Kidney glomerular epithelial cell (primary cell): ENCODE measurements at regions not wholly inside any gene's neighbourhood (a gene's known extent, or its start where the extent isn't known, plus 50 kb on each side); places are given as distances from the start of the nearest gene placed in this dataset.
A peak's percentile ranks its signal among the peaks of the same experiment; 100 is the strongest.
"Not testable (repeated sequence)": the region's sequence is repeated elsewhere in the genome, so short reads cannot be mapped to it uniquely, and the experiment has no call there.

Experiments
- DNase-seq: peaks from one replicate; lab custom pipeline; 2025; lab: John Stamatoyannopoulos, UW

DNA sequence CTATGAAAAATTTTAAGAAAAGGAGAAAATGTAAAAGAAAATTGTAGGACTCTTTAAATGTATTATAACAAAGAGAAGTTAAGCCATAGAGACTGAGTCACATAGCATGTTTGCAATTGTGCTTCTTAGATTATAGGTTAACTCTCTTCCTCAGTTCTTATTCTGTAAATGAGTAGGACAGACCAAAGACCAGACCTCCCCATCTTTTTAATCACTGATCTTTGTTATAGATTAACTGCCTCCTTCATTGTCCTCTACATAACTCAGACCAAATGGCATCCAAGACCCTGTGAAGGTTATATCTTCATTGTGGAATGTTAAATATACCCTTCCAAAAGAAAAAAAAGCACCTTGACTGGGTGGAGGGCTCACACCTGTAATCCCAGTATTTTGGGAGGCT is 316.9 kb upstream of the LRRTM4 start:
- peak; percentile 38 for DNase-seq

- no peak for DNase-seq
Observed at GRCh38 chr2:77862120-77862519, 339.9 kb upstream of the LRRTM4 start.

- DNase-seq = no peak
Observed at GRCh38 chr2:77864426-77864825, 342.2 kb upstream of the LRRTM4 start.

- no peak for DNase-seq
Observed at GRCh38 chr2:77866661-77867060, 344.5 kb upstream of the LRRTM4 start.

DNA sequence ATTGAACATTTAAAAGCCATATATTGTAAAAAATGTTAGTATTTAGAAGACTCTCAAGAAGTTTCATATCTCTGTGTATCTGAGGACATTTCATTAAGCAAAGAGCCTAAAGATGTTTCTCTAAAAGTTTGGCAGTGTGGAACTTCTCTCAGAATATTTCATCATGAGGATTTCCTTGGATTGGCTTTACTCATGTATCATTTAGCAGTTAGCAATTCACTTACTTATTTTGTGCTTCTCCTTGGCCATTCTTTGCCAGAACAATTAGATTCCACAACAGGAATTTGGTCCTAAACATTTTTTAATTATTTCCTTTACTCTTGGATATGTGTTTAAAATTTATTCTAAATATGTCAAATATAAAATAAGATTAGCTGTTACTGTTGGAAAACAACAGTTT is 345.0 kb upstream of the LRRTM4 start:
- no peak for DNase-seq

DNA sequence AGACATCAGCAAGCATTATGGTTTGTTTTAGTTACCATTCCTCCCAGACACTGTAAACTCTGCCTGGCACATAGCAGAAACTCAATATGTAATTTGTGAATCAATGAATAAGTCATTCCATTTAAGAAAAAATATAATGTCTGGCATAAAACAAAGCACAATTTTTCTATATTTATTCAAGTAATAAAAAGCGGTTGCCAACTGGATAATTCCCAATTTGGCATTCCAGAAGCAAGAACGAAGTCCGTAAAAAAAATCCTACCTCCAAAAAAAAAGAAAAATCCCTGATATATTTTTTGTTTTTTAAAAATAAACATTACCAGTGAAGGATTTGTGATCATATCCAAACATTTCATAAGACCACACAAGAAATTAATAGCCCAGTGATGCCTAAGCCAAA is 351.3 kb upstream of the LRRTM4 start:
- DNase-seq = no peak

DNA sequence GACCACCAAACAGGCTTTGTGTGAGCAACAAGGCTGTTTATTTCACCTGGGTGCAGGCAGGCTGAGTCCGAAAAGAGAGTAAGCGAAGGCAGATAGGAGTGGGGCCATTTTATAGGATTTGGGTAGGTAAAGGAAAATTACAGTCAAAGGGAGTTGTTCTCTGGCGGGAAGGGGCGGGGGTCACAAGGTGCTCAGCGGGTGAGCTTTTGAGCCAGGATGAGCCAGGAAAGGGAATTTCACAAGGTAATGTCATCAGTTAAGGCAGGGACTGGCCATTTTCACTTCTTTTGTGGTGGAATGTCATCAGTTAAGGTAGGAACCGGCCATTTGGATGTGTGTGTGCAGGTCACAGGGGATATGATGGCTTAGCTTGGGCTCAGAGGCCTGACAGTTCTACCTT is 378.0 kb upstream of the LRRTM4 start:
- DNase-seq = not testable (repeated sequence)

- no peak for DNase-seq
Observed at GRCh38 chr2:77910136-77910535, 388.0 kb upstream of the LRRTM4 start.

- DNase-seq = no peak
Observed at GRCh38 chr2:77920838-77921366, 398.7 kb upstream of the LRRTM4 start.

- DNase-seq = no peak
Observed at GRCh38 chr2:77922567-77922966, 400.4 kb upstream of the LRRTM4 start.

- no peak for DNase-seq
Observed at GRCh38 chr2:77937366-77937765, 415.2 kb upstream of the LRRTM4 start.

DNA sequence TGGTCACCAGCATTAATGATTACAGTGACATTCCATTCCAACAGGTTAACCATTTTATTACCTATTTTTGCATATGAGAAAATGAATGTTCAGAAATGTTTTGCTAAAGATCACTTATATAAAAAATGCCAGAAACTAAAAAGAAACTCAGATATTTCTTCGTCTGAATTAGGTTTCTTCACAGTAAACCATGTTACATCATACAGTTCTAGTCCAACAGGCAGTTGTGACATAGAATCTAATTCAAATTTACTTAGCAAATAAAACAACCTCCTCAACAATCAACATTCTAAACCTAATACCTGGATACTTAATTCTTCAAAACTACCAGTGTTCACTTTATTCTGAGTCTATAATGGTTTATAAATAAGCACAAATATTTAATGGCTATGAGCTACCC is 416.3 kb upstream of the LRRTM4 start:
- DNase-seq = no peak

DNA sequence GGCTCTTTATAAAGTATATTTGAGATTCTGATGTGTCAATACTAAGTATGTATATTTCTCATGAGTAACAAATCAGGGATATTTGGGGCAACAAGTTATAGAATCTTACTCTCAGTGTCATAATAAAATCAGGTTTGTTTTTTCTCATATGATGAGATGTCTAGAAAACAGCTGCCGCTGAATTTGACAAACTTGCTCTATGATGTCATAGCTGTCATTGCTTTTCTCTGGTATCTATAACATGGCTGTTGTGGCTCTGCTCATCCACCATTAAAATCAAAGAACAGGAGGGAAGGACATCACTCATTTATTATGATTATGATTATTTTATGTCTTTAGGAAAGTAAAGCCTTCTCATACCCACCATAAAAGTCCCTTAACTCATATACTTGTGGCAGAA is 417.2 kb upstream of the LRRTM4 start:
- DNase-seq = no peak

- DNase-seq = no peak
Observed at GRCh38 chr2:77939801-77940200, 417.6 kb upstream of the LRRTM4 start.

- no peak for DNase-seq
Observed at GRCh38 chr2:77954931-77955330, 432.8 kb upstream of the LRRTM4 start.

DNA sequence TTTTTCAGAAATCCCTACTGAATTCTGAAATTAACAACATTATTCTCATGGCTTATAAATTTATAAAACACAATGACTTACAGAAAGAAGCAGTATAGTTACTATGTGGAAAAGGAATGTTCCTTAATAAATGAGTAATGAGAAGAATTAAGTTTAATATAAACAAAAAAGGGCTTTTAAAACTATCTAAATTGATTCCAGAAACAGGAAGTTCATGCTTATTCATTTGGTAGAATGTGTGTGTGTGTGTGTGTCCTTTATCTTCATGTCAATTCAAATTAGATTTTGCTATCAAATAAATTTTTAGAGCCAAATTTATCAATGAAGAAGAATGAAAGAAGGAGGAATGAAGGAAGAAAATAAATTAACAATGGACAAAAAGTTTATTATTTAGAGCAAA is 440.8 kb upstream of the LRRTM4 start:
- DNase-seq = no peak

- DNase-seq = no peak
Observed at GRCh38 chr2:77977471-77978063, 455.4 kb upstream of the LRRTM4 start.

DNA sequence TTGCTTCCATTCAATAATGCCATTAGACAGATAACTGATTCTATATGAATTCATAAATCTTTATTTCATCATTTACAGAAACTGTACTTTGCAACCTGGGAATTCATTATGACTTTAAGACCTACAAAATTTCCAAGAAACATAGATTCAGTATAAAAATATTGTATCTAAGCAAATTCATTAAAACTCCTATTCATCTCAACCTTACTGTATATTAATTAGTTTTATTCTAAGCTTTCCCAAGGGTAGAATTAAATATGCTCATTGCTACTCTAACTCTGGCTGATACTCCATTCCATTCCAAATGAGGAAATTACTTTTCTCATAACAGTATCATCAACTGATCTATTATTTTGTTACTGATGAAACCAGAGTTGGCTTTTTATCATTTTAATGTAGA is 473.0 kb upstream of the LRRTM4 start:
- DNase-seq = no peak

- no peak for DNase-seq
Observed at GRCh38 chr2:77999376-77999775, 477.2 kb upstream of the LRRTM4 start.

DNA sequence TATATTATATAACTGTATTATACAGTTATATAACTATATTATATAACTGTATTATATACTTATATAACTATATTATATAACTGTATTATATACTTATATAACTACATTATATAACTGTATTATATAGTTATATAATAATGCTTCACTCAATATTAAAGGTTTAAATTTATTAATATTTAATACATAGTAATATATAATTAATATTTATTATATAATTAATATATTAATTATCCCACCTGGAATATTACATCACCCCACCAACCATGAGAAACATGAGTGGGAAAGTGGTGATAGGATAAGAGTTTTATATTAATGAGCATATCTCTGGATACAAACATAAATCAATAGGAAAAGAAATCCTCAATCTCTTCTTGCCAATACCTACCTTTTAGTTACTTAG is 487.1 kb upstream of the LRRTM4 start:
- no peak for DNase-seq

DNA sequence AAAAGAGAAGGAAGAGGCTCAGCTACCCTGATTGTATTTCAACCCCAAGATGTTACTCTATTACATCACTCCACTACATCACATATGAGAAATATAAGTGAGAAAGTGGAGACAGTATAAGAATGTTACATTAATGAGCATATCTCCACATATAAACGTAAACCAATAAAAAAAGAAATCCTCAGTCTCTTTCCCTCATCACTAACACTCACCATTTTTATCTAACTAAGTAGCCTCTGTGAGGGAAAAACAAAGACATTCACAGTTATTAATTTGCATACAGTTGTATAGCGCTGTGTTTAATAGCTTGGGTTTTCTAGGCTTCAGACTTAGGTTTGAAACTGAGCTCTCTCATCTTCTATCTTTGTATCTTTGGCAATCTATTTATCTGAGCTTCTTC is 489.1 kb upstream of the LRRTM4 start:
- no peak for DNase-seq

- no peak for DNase-seq
Observed at GRCh38 chr2:78020491-78020890, 498.3 kb upstream of the LRRTM4 start.

- no peak for DNase-seq
Observed at GRCh38 chr2:78023356-78023755, 501.2 kb upstream of the LRRTM4 start.

- DNase-seq = no peak
Observed at GRCh38 chr2:78024996-78025395, 502.8 kb upstream of the LRRTM4 start.
